Endothelial cell of umbilical vein (primary cell): ENCODE measurements at regions not wholly inside any gene's neighbourhood (a gene's known extent, or its start where the extent isn't known, plus 50 kb on each side); places are given as distances from the start of the nearest gene placed in this dataset.

Source experiments
- BruUV-seq: library from RNA; stranded (reverse); fragments of 400-500 nt; replicated peaks from 2 replicates; lab custom pipeline; 2021; lab: Mats Ljungman, UMichigan
- CTCF ChIA-PET: fragments of 300-600, 350-600 bp; sonication (Branson Sonifier 250); formaldehyde crosslinking; loops from one replicate; lab custom pipeline; 2021; ENCODE audit warnings: antibody characterized with exemption, inconsistent platforms; lab: Charles Lee
- POLR2A ChIA-PET: fragments of 300-600, 350-600 bp; sonication (Branson Sonifier 250); formaldehyde crosslinking; loops from one replicate; lab custom pipeline; 2021; ENCODE audit warnings: antibody characterized with exemption, inconsistent platforms; lab: Charles Lee
- DNase-seq: peaks from one replicate; pipeline ENCODE4 v3.0.0-alpha.2; 2011; ENCODE audit warnings: low read depth, low spot score
- FAIRE-seq: peaks from 2 replicates; lab custom pipeline; 2011; peaks lifted over from hg19 to GRCh38; lab: Jason Lieb, UNC
- H2AFZ ChIP-seq: 2 replicates; pipeline ENCODE4 v1.6.0; 2012; ENCODE audit warnings: low read depth, low read length, control low read depth, inconsistent platforms
- H3K27ac ChIP-seq: 2 replicates; pipeline ENCODE4 v1.5.1; 2011; ENCODE audit warnings: low read depth, mild to moderate bottlenecking, control low read depth, low read length, moderate library complexity; ENCODE audit not compliant: insufficient read depth
- H3K27me3 ChIP-seq, 2 experiments: 2 replicates each; pipeline versions ENCODE4 v1.6.0 to v1.6.1; 2011; ENCODE audit warnings: low read length in 2 of 2, mixed read lengths in 1 of 2; ENCODE audit not compliant: control insufficient read depth in 2 of 2, insufficient read depth in 2 of 2
- H3K36me3 ChIP-seq, 2 experiments: 2 replicates in 1 of 2; 3 replicates in 1 of 2; pipeline ENCODE4 v1.5.1; 2011; ENCODE audit warnings: low read length in 2 of 2, mild to moderate bottlenecking in 1 of 2, moderate library complexity in 1 of 2; ENCODE audit not compliant: control insufficient read depth in 2 of 2, insufficient read depth in 2 of 2; ENCODE audit errors: extremely low read depth in 1 of 2
- H3K4me1 ChIP-seq: 3 replicates; pipeline ENCODE4 v1.5.1; 2011; ENCODE audit warnings: mild to moderate bottlenecking, low read length; ENCODE audit not compliant: control insufficient read depth, insufficient read depth; ENCODE audit errors: extremely low read depth
- H3K4me2 ChIP-seq: 2 replicates; pipeline ENCODE4 v1.6.1; 2011; ENCODE audit warnings: low read length, control low read depth, mixed read lengths; ENCODE audit not compliant: insufficient read depth
- H3K4me3 ChIP-seq, 3 experiments: fragments of 200-600 bp in 1 of 3; sonication (generic), shearing (Covaris generic) in 1 of 3; replicated peaks in 1 of 3; 2 replicates each; pipeline ENCODE4 v1.5.1; 2011 to 2016; ENCODE audit warnings: control low read depth in 3 of 3, low read length in 3 of 3, mild to moderate bottlenecking in 2 of 3, inconsistent platforms in 1 of 3, low read depth in 1 of 3, moderate library complexity in 1 of 3; ENCODE audit not compliant: insufficient read depth in 1 of 3
- H3K79me2 ChIP-seq: 2 replicates; pipeline ENCODE4 v1.6.0; 2012; ENCODE audit warnings: low read length, inconsistent platforms; ENCODE audit not compliant: control insufficient read depth, insufficient read depth
- H3K9ac ChIP-seq: replicated peaks from 2 replicates; pipeline ENCODE3; 2011; ENCODE audit warnings: low read length, control low read depth; ENCODE audit not compliant: insufficient read depth; ENCODE audit errors: extremely low read depth
- H3K9me1 ChIP-seq: replicated peaks from 3 replicates; pipeline ENCODE4 v1.6.0; 2011; ENCODE audit warnings: mild to moderate bottlenecking, low read length; ENCODE audit not compliant: control insufficient read depth, insufficient read depth; ENCODE audit errors: extremely low read depth
- H3K9me3 ChIP-seq: replicated peaks from 2 replicates; pipeline ENCODE4 v1.5.1; 2012; ENCODE audit warnings: low read length, inconsistent platforms; ENCODE audit not compliant: control insufficient read depth, insufficient read depth
- H4K20me1 ChIP-seq: replicated peaks from 2 replicates; pipeline ENCODE3; 2011; ENCODE audit warnings: mild to moderate bottlenecking, low read length; ENCODE audit not compliant: control insufficient read depth, insufficient read depth; ENCODE audit errors: extremely low read depth
- CTCF ChIP-seq, 2 donors: IDR thresholded peaks; 1 replicate in 1 of 2; 2 replicates in 1 of 2; pipeline ENCODE4 v1.5.1; 2011; ENCODE audit warnings: low read length in 2 of 2, mild to moderate bottlenecking in 2 of 2, moderate library complexity in 2 of 2, control low read depth in 1 of 2, inconsistent platforms in 1 of 2, low read depth in 1 of 2; ENCODE audit not compliant: insufficient read depth in 1 of 2; ENCODE audit errors: extremely low read depth in 1 of 2
- EZH2 ChIP-seq: IDR thresholded peaks from 2 replicates; pipeline ENCODE4 v1.6.1; 2012; ENCODE audit warnings: borderline replicate concordance, low read depth, mild to moderate bottlenecking, moderate library complexity, low read length, inconsistent platforms; ENCODE audit not compliant: severe bottlenecking
- FOS ChIP-seq: IDR thresholded peaks from 2 replicates; pipeline ENCODE4 v1.6.1; 2011; ENCODE audit warnings: mild to moderate bottlenecking, low read length, moderate library complexity, borderline replicate concordance; ENCODE audit not compliant: insufficient read depth
- GATA2 ChIP-seq: IDR thresholded peaks from 2 replicates; pipeline ENCODE4 v1.7.0; 2011; ENCODE audit warnings: low read depth, mild to moderate bottlenecking, moderate library complexity, mixed read lengths, low read length; ENCODE audit not compliant: insufficient read length, insufficient read depth
- JUN ChIP-seq: IDR thresholded peaks from 2 replicates; pipeline ENCODE4 v1.6.1; 2011; ENCODE audit warnings: borderline replicate concordance, low read depth; ENCODE audit not compliant: insufficient read length, insufficient read depth
- MAX ChIP-seq: IDR thresholded peaks from 2 replicates; pipeline ENCODE4 v1.6.1; 2011; ENCODE audit not compliant: insufficient read depth, insufficient read length
- MYC ChIP-seq: IDR thresholded peaks from one replicate; pipeline ENCODE4 v1.6.1; 2011; ENCODE audit warnings: mild to moderate bottlenecking, low read depth, low read length
- POLR2A ChIP-seq: IDR thresholded peaks from 2 replicates; pipeline ENCODE4 v1.6.1; 2012; ENCODE audit warnings: low read depth, mild to moderate bottlenecking, control low read depth, low read length
- POLR2AphosphoS5 ChIP-seq: IDR thresholded peaks from 2 replicates; pipeline ENCODE4 v1.6.1; 2012; ENCODE audit warnings: low read depth, mild to moderate bottlenecking, control low read depth, low read length, moderate library complexity; ENCODE audit not compliant: insufficient read depth
- dilution Hi-C: fragments of 300-500 bp; cut with MboI; formaldehyde crosslinking; loops from one replicate; pipeline ENCODE4 v1.15.0; 2019; ENCODE audit warnings: low sequenced_read_pairs; ENCODE audit not compliant: extremely low pct_ligation_motif_present
- intact Hi-C: fragments of 100-400 bp; cut with micrococcal nuclease; formaldehyde crosslinking; loops from one replicate; pipeline ENCODE4 v1.10.0; 2022

GRCh38 chr6:77397561-77397960 is 65.7 kb downstream of the HTR1B start:
- H3K4me3 ChIP-seq, result no peak overlapping the region
- intact Hi-C loops (no loop called here), dilution Hi-C loops (no loop called here)
- no peak for TF ChIP-seq GATA2
- TF ChIP-seq EZH2, result no peak
- TF ChIP-seq POLR2A, result no peak
- TF ChIP-seq JUN, result no peak
- no peak for DNase-seq
- H3K79me2 ChIP-seq, result no peaks in the 10 kb centered on the region
- H3K9ac ChIP-seq, result no peak overlapping the region
- H3K27me3 ChIP-seq, result no peaks in the 10 kb centered on the region
- H4K20me1 ChIP-seq, result no peaks in the 10 kb centered on the region
- ChIA-PET POLR2A (no interaction called here), CTCF (interaction anchor here (3.0 kb wide), 1 partner anchor 12 kb away, joined by 11 read pairs; no protein-coding TSS in a partner anchor)
- no peak overlapping the region for H3K27ac ChIP-seq
- no peaks in the 10 kb centered on the region for H3K9me1 ChIP-seq
- no peak overlapping the region for H2AFZ ChIP-seq
- no peaks in the 10 kb centered on the region for H3K9me3 ChIP-seq
- FAIRE-seq, result no peak
- no peaks in the 10 kb centered on the region for H3K4me1 ChIP-seq
- no peaks in the 10 kb centered on the region for H3K36me3 ChIP-seq
- H3K4me2 ChIP-seq, result no peak overlapping the region
- BruUV-seq, result no TSS peak

- ChIA-PET POLR2A (no interaction called here), CTCF (no interaction called here)
- FAIRE-seq (no peak), DNase-seq (no peak)
- Histone ChIP-seq H3K9ac (no peak overlapping the region), H3K4me3 (no peak overlapping the region), H3K9me3 (no peaks in the 10 kb centered on the region), H3K27me3 (no peaks in the 10 kb centered on the region), H2AFZ (no peak overlapping the region), H4K20me1 (no peaks in the 10 kb centered on the region), H3K79me2 (no peaks in the 10 kb centered on the region), H3K9me1 (no peaks in the 10 kb centered on the region), H3K36me3 (no peaks in the 10 kb centered on the region), H3K4me1 (no peaks in the 10 kb centered on the region), H3K4me2 (no peak overlapping the region), H3K27ac (no peak overlapping the region)
- dilution Hi-C loops (no loop called here), intact Hi-C loops (no loop called here)
- no TSS peak for BruUV-seq
- TF ChIP-seq MYC (no peak), EZH2 (no peak), CTCF (IDR thresholded peaks at IDR 0.05; ENCODE audit: extremely low read depth in 1 of 2, insufficient read depth in 1 of 2, low read depth in 1 of 2, low read length in 2 of 2) (no peak), MAX (no peak), POLR2AphosphoS5 (no peak), JUN (no peak), POLR2A (no peak), FOS (no peak), GATA2 (no peak)
These were observed 73.9 kb downstream of the HTR1B start for GRCh38 chr6:77389402-77389801.
